ENCODE measurements at regions not wholly inside any gene's neighbourhood (a gene's known extent, or its start where the extent isn't known, plus 50 kb on each side); places are given as distances from the start of the nearest gene placed in this dataset.

DNA sequence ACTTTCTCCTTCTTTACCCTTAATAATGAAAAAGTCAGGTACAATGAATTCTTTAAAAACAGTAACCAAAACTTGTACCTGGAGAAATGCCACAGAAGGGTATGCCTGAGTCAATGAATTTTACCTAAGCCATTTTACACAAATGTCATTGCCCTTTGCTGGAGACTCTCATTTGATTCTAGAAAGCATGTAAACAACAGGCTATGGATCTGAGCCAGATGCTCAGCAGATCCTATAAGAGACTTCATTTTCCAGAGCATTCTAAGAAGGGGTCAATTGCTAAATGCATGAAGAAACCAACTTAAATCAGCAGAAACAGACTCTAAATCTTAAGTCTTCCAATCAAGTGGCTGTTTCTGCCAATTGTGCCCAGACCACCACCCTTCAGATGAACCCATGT is 83.8 kb upstream of the GALNT15 start (continued):
- TF ChIP-seq, protein P1, sequence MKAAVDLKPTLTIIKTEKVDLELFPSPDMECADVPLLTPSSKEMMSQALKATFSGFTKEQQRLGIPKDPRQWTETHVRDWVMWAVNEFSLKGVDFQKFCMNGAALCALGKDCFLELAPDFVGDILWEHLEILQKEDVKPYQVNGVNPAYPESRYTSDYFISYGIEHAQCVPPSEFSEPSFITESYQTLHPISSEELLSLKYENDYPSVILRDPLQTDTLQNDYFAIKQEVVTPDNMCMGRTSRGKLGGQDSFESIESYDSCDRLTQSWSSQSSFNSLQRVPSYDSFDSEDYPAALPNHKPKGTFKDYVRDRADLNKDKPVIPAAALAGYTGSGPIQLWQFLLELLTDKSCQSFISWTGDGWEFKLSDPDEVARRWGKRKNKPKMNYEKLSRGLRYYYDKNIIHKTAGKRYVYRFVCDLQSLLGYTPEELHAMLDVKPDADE (IDR thresholded peaks at IDR 0.05), result no peak
- TF ChIP-seq EZH2 (IDR thresholded peaks at IDR 0.05; ENCODE audit: low read depth, unreplicated experiment) (no peak), ZNF114 (CRISPR knock-in tag; IDR thresholded peaks at IDR 0.05) (no peak)

GRCh38 chr3:16092923-16093322 is 81.6 kb upstream of the GALNT15 start:
- Histone ChIP-seq H3K27me3 (ENCODE audit: insufficient read depth) (no peaks in the 10 kb centered on the region), H3K36me3 (ENCODE audit: insufficient read depth) (no peaks in the 10 kb centered on the region), H4K20me1 (replicated peaks; ENCODE audit: insufficient read depth) (no peaks in the 10 kb centered on the region), H3K4me1 (ENCODE audit: insufficient read depth) (no peaks in the 10 kb centered on the region), H3F3A (replicated peaks; ENCODE audit: low read depth) (no peaks in the 10 kb centered on the region), H3K79me2 (replicated peaks; ENCODE audit: insufficient read depth) (no peaks in the 10 kb centered on the region), H3K9me2 (ENCODE audit: insufficient read depth) (peaks cover 8% of the 10 kb centered on the region; the same call in 1 of the 2 replicates), H3K4me2 (no peak overlapping the region), H3K4me3 (no peak overlapping the region), H2AFZ (no peak overlapping the region), H3K27ac (ENCODE audit: low read depth) (no peak overlapping the region)
- DNase-seq (ENCODE audit: low spot score), result no peak
- Mint-ChIP-seq H3K36me3 (ENCODE audit: low read depth) (no peaks in the 10 kb centered on the region), H3K4me1 (peaks cover 3% of the 10 kb centered on the region; the same call in 2 of the 3 replicates), H3K27ac (no peak overlapping the region), H3K27me3 (ENCODE audit: insufficient read depth, low read depth, poor library complexity) (peaks cover 5% of the 10 kb centered on the region), H3K4me3 (no peak overlapping the region), H3K9me3 (peaks cover 4% of the 10 kb centered on the region; the same call in 2 of the 3 replicates)
- no peak for ATAC-seq
- TF ChIP-seq STAT1 (IDR thresholded peaks at IDR 0.05; ENCODE audit: unreplicated experiment), result no peak
- TF ChIP-seq, protein P1 (IDR thresholded peaks at IDR 0.05), result no peak
- TF ChIP-seq, protein P2, sequence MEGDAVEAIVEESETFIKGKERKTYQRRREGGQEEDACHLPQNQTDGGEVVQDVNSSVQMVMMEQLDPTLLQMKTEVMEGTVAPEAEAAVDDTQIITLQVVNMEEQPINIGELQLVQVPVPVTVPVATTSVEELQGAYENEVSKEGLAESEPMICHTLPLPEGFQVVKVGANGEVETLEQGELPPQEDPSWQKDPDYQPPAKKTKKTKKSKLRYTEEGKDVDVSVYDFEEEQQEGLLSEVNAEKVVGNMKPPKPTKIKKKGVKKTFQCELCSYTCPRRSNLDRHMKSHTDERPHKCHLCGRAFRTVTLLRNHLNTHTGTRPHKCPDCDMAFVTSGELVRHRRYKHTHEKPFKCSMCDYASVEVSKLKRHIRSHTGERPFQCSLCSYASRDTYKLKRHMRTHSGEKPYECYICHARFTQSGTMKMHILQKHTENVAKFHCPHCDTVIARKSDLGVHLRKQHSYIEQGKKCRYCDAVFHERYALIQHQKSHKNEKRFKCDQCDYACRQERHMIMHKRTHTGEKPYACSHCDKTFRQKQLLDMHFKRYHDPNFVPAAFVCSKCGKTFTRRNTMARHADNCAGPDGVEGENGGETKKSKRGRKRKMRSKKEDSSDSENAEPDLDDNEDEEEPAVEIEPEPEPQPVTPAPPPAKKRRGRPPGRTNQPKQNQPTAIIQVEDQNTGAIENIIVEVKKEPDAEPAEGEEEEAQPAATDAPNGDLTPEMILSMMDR (conservative IDR thresholded peaks at IDR 0.05; ENCODE audit: low read depth in 2 of 2), result no peak
- no peak for TF ChIP-seq ZNF114 (CRISPR knock-in tag; IDR thresholded peaks at IDR 0.05)
- TF ChIP-seq EZH2phosphoT487 (IDR thresholded peaks at IDR 0.05; ENCODE audit: unreplicated experiment), result no peak
- no peak for TF ChIP-seq ZNF462 (CRISPR knock-in tag; IDR thresholded peaks at IDR 0.05)
- no peak for TF ChIP-seq ZNF331 (CRISPR knock-in tag; IDR thresholded peaks at IDR 0.05; ENCODE audit: low read depth)
- TF ChIP-seq REST (IDR thresholded peaks at IDR 0.05; ENCODE audit: unreplicated experiment), result no peak
- no peak for TF ChIP-seq JUNB (IDR thresholded peaks at IDR 0.05; ENCODE audit: unreplicated experiment)
- TF ChIP-seq CREB1 (CRISPR knock-in tag; IDR thresholded peaks at IDR 0.05; ENCODE audit: low read depth), result no peak
- no peak for TF ChIP-seq POLR2AphosphoS5 (IDR thresholded peaks at IDR 0.05; ENCODE audit: low read depth)
